DND-41 (cell line): ENCODE measurements at regions not wholly inside any gene's neighbourhood (a gene's known extent, or its start where the extent isn't known, plus 50 kb on each side); places are given as distances from the start of the nearest gene placed in this dataset.

Source experiments
- ATAC-seq: fragments of 200-7000 bp; cut with Tn5 transposase; 3 replicates; pipeline ENCODE4 v1.9.1; 2021; ENCODE audit warnings: low read depth; ENCODE audit not compliant: insufficient read depth
- DNase-seq: peaks from one replicate; pipeline ENCODE4 v3.0.0-alpha.2; 2020
- H2AFZ ChIP-seq: 2 replicates; pipeline ENCODE4 v1.6.0; 2012; ENCODE audit warnings: low read depth, low read length
- H3K27ac ChIP-seq: 2 replicates; pipeline ENCODE4 v1.5.1; 2012; ENCODE audit warnings: low read length, inconsistent platforms
- H3K27me3 ChIP-seq: fragments of 200-600 bp; sonication (generic); 2 replicates; pipeline ENCODE4 v1.6.0; 2012; ENCODE audit warnings: low read length, mild to moderate bottlenecking, inconsistent platforms; ENCODE audit not compliant: insufficient read depth, poor library complexity
- H3K36me3 ChIP-seq: 2 replicates; pipeline ENCODE4 v1.5.1; 2012; ENCODE audit warnings: low read length, inconsistent platforms; ENCODE audit not compliant: insufficient read depth
- H3K4me1 ChIP-seq: 2 replicates; pipeline ENCODE4 v1.5.1; 2012; ENCODE audit warnings: mild to moderate bottlenecking, low read length; ENCODE audit not compliant: insufficient read depth
- H3K4me2 ChIP-seq: 2 replicates; pipeline ENCODE4 v1.6.0; 2012; ENCODE audit warnings: mild to moderate bottlenecking, moderate library complexity, low read length, inconsistent platforms; ENCODE audit not compliant: insufficient read depth
- H3K4me3 ChIP-seq, 2 experiments: fragments of 200-600 bp in 1 of 2; shearing (Covaris generic) in 1 of 2; 2 replicates each; pipeline ENCODE4 v1.5.1; 2012 to 2016; ENCODE audit warnings: inconsistent platforms in 2 of 2, low read length in 2 of 2, mild to moderate bottlenecking in 2 of 2, low read depth in 1 of 2, moderate library complexity in 1 of 2
- H3K79me2 ChIP-seq: 2 replicates; pipeline ENCODE4 v1.6.0; 2012; ENCODE audit warnings: low read length, inconsistent platforms; ENCODE audit not compliant: insufficient read depth
- H3K9ac ChIP-seq: 2 replicates; pipeline ENCODE4 v1.6.0; 2012; ENCODE audit warnings: low read depth, mild to moderate bottlenecking, inconsistent platforms, low read length, moderate library complexity
- H3K9me3 ChIP-seq: 2 replicates; pipeline ENCODE4 v1.5.1; 2012; ENCODE audit warnings: low read length, moderate library complexity, mild to moderate bottlenecking, inconsistent platforms; ENCODE audit not compliant: insufficient read depth, severe bottlenecking
- H4K20me1 ChIP-seq: 2 replicates; pipeline ENCODE4 v1.6.0; 2012; ENCODE audit warnings: low read length; ENCODE audit not compliant: insufficient read depth
- EZH2 ChIP-seq: IDR thresholded peaks from 3 replicates; pipeline ENCODE4 v1.6.1; 2012; ENCODE audit warnings: borderline replicate concordance, low read depth, mild to moderate bottlenecking, moderate library complexity, low read length, inconsistent platforms; ENCODE audit not compliant: severe bottlenecking
- TF ChIP-seq, protein P1 (sequence below): IDR thresholded peaks from 2 replicates; pipeline ENCODE4 v1.5.1; 2012; ENCODE audit warnings: borderline replicate concordance, low read length, moderate library complexity, mild to moderate bottlenecking; ENCODE audit not compliant: poor library complexity, severe bottlenecking; ENCODE audit errors: extremely low read depth

DNA sequence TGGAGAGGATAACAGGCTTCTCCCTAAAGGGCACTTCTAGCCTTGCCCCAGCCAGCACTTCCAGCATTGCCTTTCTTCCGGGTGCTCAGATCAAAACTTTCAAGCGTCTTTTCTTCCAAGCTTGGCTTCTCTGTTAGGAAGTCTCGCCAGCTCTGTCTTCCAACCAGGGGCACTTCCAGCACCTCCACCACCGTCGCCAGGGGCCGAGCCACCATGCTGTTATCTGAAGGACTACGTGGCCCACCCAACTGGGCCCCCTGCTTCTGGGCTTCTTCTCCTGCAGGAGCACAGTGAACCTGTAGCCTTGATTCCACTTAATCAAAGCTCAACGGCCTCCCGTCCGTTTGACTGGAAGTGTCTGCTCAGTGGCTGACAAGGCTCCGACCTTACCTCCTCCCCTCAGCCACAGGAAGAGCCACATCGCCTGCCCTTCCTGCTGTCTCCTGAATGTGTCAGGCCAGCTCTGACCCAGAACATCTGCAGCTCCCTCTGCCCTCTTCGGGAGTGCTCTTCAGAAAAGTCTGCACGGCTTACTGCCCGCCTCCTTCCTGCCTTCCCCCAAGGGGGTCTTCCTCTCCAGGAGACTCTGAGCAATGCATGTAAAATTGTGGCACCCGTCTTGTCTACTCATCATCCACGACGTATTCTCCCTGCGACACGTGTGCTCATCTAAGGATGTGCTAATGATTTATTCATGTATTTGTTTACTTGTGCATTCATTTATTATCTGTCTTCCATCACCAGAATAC lies 527.0 kb downstream of the CDH26 start:
- Histone ChIP-seq H3K27ac (peak overlapping the region; percentile 8; the same call in 1 of the 2 replicates), H3K4me3 (no peak overlapping the region), H3K4me1 (peaks cover 23% of the 10 kb centered on the region), H4K20me1 (peaks cover 5% of the 10 kb centered on the region; the same call in 1 of the 2 replicates), H3K9ac (no peak overlapping the region), H3K36me3 (no peaks in the 10 kb centered on the region), H2AFZ (no peak overlapping the region), H3K4me2 (no peak overlapping the region), H3K9me3 (no peaks in the 10 kb centered on the region), H3K79me2 (no peaks in the 10 kb centered on the region), H3K27me3 (no peaks in the 10 kb centered on the region)
- DNase-seq (peak; percentile 21), ATAC-seq (peak; percentile 39; the same call in 1 of the 3 replicates)
- TF ChIP-seq, protein P1, sequence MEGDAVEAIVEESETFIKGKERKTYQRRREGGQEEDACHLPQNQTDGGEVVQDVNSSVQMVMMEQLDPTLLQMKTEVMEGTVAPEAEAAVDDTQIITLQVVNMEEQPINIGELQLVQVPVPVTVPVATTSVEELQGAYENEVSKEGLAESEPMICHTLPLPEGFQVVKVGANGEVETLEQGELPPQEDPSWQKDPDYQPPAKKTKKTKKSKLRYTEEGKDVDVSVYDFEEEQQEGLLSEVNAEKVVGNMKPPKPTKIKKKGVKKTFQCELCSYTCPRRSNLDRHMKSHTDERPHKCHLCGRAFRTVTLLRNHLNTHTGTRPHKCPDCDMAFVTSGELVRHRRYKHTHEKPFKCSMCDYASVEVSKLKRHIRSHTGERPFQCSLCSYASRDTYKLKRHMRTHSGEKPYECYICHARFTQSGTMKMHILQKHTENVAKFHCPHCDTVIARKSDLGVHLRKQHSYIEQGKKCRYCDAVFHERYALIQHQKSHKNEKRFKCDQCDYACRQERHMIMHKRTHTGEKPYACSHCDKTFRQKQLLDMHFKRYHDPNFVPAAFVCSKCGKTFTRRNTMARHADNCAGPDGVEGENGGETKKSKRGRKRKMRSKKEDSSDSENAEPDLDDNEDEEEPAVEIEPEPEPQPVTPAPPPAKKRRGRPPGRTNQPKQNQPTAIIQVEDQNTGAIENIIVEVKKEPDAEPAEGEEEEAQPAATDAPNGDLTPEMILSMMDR, result peak; percentile 17
- no peak for TF ChIP-seq EZH2

DNA sequence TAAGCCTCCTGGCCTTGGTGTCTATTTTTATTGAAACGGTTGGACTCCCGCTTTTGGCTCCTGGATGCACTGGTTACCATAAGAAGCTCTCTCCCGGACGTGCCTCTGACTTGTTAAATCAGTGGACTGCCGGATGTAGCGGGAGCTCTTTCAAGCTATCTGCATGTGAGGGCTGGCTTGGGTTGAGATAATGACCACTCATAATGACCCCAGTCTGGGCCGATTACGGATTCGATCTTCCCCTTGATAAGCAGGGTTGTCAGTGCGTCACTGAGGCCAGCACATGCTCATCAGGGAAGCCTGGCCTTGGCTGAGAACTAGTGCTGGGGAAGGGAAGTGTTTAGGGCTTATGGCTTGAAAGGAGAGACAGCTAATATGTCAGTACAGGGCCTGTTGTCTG lies 528.1 kb downstream of the CDH26 start:
- ATAC-seq (no peak), DNase-seq (no peak)
- H3K27ac ChIP-seq, result no peak overlapping the region
- peaks cover 23% of the 10 kb centered on the region for H3K4me1 ChIP-seq
- no peak overlapping the region for H3K4me3 ChIP-seq
- no peaks in the 10 kb centered on the region for H3K36me3 ChIP-seq
- no peaks in the 10 kb centered on the region for H3K27me3 ChIP-seq
- TF ChIP-seq, protein P1, result no peak
- TF ChIP-seq EZH2, result no peak
- no peak overlapping the region for H2AFZ ChIP-seq
- no peaks in the 10 kb centered on the region for H3K79me2 ChIP-seq
- H3K9ac ChIP-seq, result no peak overlapping the region
- H3K4me2 ChIP-seq, result no peak overlapping the region
- H3K9me3 ChIP-seq, result no peaks in the 10 kb centered on the region
- peaks cover 5% of the 10 kb centered on the region; the same call in 1 of the 2 replicates for H4K20me1 ChIP-seq

DNA sequence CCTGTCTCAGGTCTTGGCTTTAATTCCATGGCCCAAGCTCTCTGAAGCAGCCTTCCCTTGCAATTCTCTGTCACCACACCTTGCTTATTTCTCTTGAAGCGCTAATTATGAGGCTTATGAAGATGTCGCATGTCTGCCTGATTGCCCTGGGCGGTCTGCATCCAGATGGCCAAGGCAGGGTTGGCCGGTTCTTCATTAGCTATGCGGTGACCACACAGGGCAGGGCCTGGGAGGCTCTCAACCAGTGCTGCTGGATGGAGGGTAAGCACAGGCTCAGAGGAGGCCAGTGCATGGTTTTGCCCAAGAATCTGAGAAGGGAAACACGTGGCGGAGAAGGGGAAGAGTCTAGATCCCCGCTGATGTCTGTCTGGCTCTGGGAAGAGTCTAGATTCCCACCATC lies 528.7 kb downstream of the CDH26 start:
- Histone ChIP-seq H3K27ac (no peak overlapping the region), H3K79me2 (no peaks in the 10 kb centered on the region), H3K4me3 (no peak overlapping the region), H3K9me3 (no peaks in the 10 kb centered on the region), H3K4me2 (no peak overlapping the region), H3K4me1 (peaks cover 23% of the 10 kb centered on the region), H2AFZ (no peak overlapping the region), H3K36me3 (no peaks in the 10 kb centered on the region), H4K20me1 (peaks cover 5% of the 10 kb centered on the region; the same call in 1 of the 2 replicates), H3K9ac (no peak overlapping the region), H3K27me3 (no peaks in the 10 kb centered on the region)
- TF ChIP-seq, protein P1, result no peak
- no peak for TF ChIP-seq EZH2
- DNase-seq (no peak), ATAC-seq (no peak)
